ENCODE measurements at regions not wholly inside any gene's neighbourhood (a gene's known extent, or its start where the extent isn't known, plus 50 kb on each side); places are given as distances from the start of the nearest gene placed in this dataset.

- Histone ChIP-seq H3K27ac (replicated peaks; ENCODE audit: low read length) (no peak overlapping the region), H3K4me1 (ENCODE audit: control insufficient read depth in 2 of 2, insufficient read depth in 1 of 2, low read depth in 1 of 2, low read length in 2 of 2) (no peaks in the 10 kb centered on the region), H2BK12ac (ENCODE audit: low read length) (no peak overlapping the region), H3K79me1 (ENCODE audit: low read depth, low read length) (no peaks in the 10 kb centered on the region), H3K27me3 (ENCODE audit: control insufficient read depth in 3 of 3, insufficient read depth in 3 of 3, low read depth in 1 of 3, low read length in 3 of 3) (no peaks in the 10 kb centered on the region), H3K14ac (ENCODE audit: low read length) (no peak overlapping the region), H4K91ac (ENCODE audit: low read depth, low read length, poor library complexity) (no peak overlapping the region), H3K9me3 (replicated peaks in 1 of 2; ENCODE audit: control insufficient read depth in 2 of 2, insufficient read depth in 1 of 2, low read depth in 1 of 2, low read length in 2 of 2) (no peaks in the 10 kb centered on the region), H2BK120ac (ENCODE audit: low read depth, low read length) (no peak overlapping the region), H3K4me3 (ENCODE audit: low read length in 2 of 2) (no peak overlapping the region), H3K36me3 (replicated peaks in 1 of 2; ENCODE audit: control insufficient read depth in 2 of 2, insufficient read depth in 2 of 2, low read length in 2 of 2) (no peaks in the 10 kb centered on the region), H3K4ac (ENCODE audit: low read length) (no peak overlapping the region), H3K4me2 (ENCODE audit: insufficient read depth, low read length, poor library complexity, severe bottlenecking) (no peak overlapping the region), H2AFZ (ENCODE audit: low read length) (no peak overlapping the region), H2AK5ac (ENCODE audit: low read depth, low read length) (no peak overlapping the region), H4K8ac (ENCODE audit: low read depth, low read length) (no peak overlapping the region), H3K9ac (ENCODE audit: low read depth, low read length, poor library complexity) (no peak overlapping the region), H3K23ac (ENCODE audit: low read depth, low read length, poor library complexity) (no peak overlapping the region), H2BK5ac (ENCODE audit: low read length) (no peak overlapping the region), H3K18ac (ENCODE audit: low read length) (no peak overlapping the region), H2BK15ac (ENCODE audit: low read length) (no peak overlapping the region)
- no peak for DNase-seq (ENCODE audit: low spot score)
- WGBS, 2 donors (ENCODE audit: extremely low coverage in 2 of 2, insufficient read length in 2 of 2, insufficient replicate concordance in 1 of 2), result no CpG with 5 or more reads among the region's 4 CpGs
Observed at GRCh38 chr10:23824822-23825221, 384.1 kb upstream of the KIAA1217 start.

- no CpG with 5 or more reads among the region's 9 CpGs for WGBS, 2 donors (ENCODE audit: extremely low coverage in 2 of 2, insufficient read length in 2 of 2, insufficient replicate concordance in 1 of 2)
- no peaks in the 10 kb centered on the region for H3K79me1 ChIP-seq (ENCODE audit: low read depth, low read length)
- H4K8ac ChIP-seq (ENCODE audit: low read depth, low read length), result no peak overlapping the region
- no peak overlapping the region for H3K9ac ChIP-seq (ENCODE audit: low read depth, low read length, poor library complexity)
- no peak overlapping the region for H3K4me2 ChIP-seq (ENCODE audit: insufficient read depth, low read length, poor library complexity, severe bottlenecking)
- no peak overlapping the region for H2BK120ac ChIP-seq (ENCODE audit: low read depth, low read length)
- no peak overlapping the region for H3K18ac ChIP-seq (ENCODE audit: low read length)
- H3K14ac ChIP-seq (ENCODE audit: low read length), result no peak overlapping the region
- H3K4ac ChIP-seq (ENCODE audit: low read length), result no peak overlapping the region
- no peaks in the 10 kb centered on the region for H3K9me3 ChIP-seq (replicated peaks in 1 of 2; ENCODE audit: control insufficient read depth in 2 of 2, insufficient read depth in 1 of 2, low read depth in 1 of 2, low read length in 2 of 2)
- peak overlapping the region; percentile 17 for H3K23ac ChIP-seq (ENCODE audit: low read depth, low read length, poor library complexity)
- H3K4me1 ChIP-seq (ENCODE audit: control insufficient read depth in 2 of 2, insufficient read depth in 1 of 2, low read depth in 1 of 2, low read length in 2 of 2), result no peaks in the 10 kb centered on the region
- H3K27ac ChIP-seq (replicated peaks; ENCODE audit: low read length), result no peak overlapping the region
- no peak overlapping the region for H3K4me3 ChIP-seq (ENCODE audit: low read length in 2 of 2)
- H2AK5ac ChIP-seq (ENCODE audit: low read depth, low read length), result no peak overlapping the region
- no peak overlapping the region for H4K91ac ChIP-seq (ENCODE audit: low read depth, low read length, poor library complexity)
- DNase-seq (ENCODE audit: low spot score), result peak; percentile 40
- H2BK5ac ChIP-seq (ENCODE audit: low read length), result no peak overlapping the region
- no peaks in the 10 kb centered on the region for H3K36me3 ChIP-seq (replicated peaks in 1 of 2; ENCODE audit: control insufficient read depth in 2 of 2, insufficient read depth in 2 of 2, low read length in 2 of 2)
- H2BK15ac ChIP-seq (ENCODE audit: low read length), result no peak overlapping the region
- no peak overlapping the region for H2BK12ac ChIP-seq (ENCODE audit: low read length)
- H2AFZ ChIP-seq (ENCODE audit: low read length), result no peak overlapping the region
- no peaks in the 10 kb centered on the region for H3K27me3 ChIP-seq (ENCODE audit: control insufficient read depth in 3 of 3, insufficient read depth in 3 of 3, low read depth in 1 of 3, low read length in 3 of 3)
Observed at GRCh38 chr10:23826421-23826820, 382.5 kb upstream of the KIAA1217 start.

GRCh38 chr10:23829556-23829955 lies 379.4 kb upstream of the KIAA1217 start:
- Histone ChIP-seq H3K14ac (ENCODE audit: low read length) (no peak overlapping the region), H2BK5ac (ENCODE audit: low read length) (no peak overlapping the region), H2BK120ac (ENCODE audit: low read depth, low read length) (no peak overlapping the region), H3K4ac (ENCODE audit: low read length) (no peak overlapping the region), H2AK5ac (ENCODE audit: low read depth, low read length) (no peak overlapping the region), H3K9me3 (replicated peaks in 1 of 2; ENCODE audit: control insufficient read depth in 2 of 2, insufficient read depth in 1 of 2, low read depth in 1 of 2, low read length in 2 of 2) (no peaks in the 10 kb centered on the region), H3K18ac (ENCODE audit: low read length) (no peak overlapping the region), H3K27ac (replicated peaks; ENCODE audit: low read length) (no peak overlapping the region), H2BK15ac (ENCODE audit: low read length) (no peak overlapping the region), H4K91ac (ENCODE audit: low read depth, low read length, poor library complexity) (no peak overlapping the region), H3K9ac (ENCODE audit: low read depth, low read length, poor library complexity) (no peak overlapping the region), H3K23ac (ENCODE audit: low read depth, low read length, poor library complexity) (no peak overlapping the region), H3K79me1 (ENCODE audit: low read depth, low read length) (no peaks in the 10 kb centered on the region), H2BK12ac (ENCODE audit: low read length) (no peak overlapping the region), H3K4me3 (ENCODE audit: low read length in 2 of 2) (no peak overlapping the region), H3K27me3 (ENCODE audit: control insufficient read depth in 3 of 3, insufficient read depth in 3 of 3, low read depth in 1 of 3, low read length in 3 of 3) (no peaks in the 10 kb centered on the region), H4K8ac (ENCODE audit: low read depth, low read length) (no peak overlapping the region), H3K4me1 (ENCODE audit: control insufficient read depth in 2 of 2, insufficient read depth in 1 of 2, low read depth in 1 of 2, low read length in 2 of 2) (no peaks in the 10 kb centered on the region), H3K36me3 (replicated peaks in 1 of 2; ENCODE audit: control insufficient read depth in 2 of 2, insufficient read depth in 2 of 2, low read length in 2 of 2) (no peaks in the 10 kb centered on the region), H2AFZ (ENCODE audit: low read length) (no peak overlapping the region), H3K4me2 (ENCODE audit: insufficient read depth, low read length, poor library complexity, severe bottlenecking) (no peak overlapping the region)
- no peak for DNase-seq (ENCODE audit: low spot score)
- WGBS, 2 donors (ENCODE audit: extremely low coverage in 2 of 2, insufficient read length in 2 of 2, insufficient replicate concordance in 1 of 2), result no CpG with 5 or more reads among the region's 2 CpGs

- Histone ChIP-seq H3K18ac (ENCODE audit: low read length) (no peak overlapping the region), H3K14ac (ENCODE audit: low read length) (no peak overlapping the region), H3K4me2 (ENCODE audit: insufficient read depth, low read length, poor library complexity, severe bottlenecking) (no peak overlapping the region), H3K27ac (replicated peaks; ENCODE audit: low read length) (no peak overlapping the region), H4K91ac (ENCODE audit: low read depth, low read length, poor library complexity) (no peak overlapping the region), H3K4ac (ENCODE audit: low read length) (no peak overlapping the region), H2AFZ (ENCODE audit: low read length) (no peak overlapping the region), H3K27me3 (ENCODE audit: control insufficient read depth in 3 of 3, insufficient read depth in 3 of 3, low read depth in 1 of 3, low read length in 3 of 3) (no peaks in the 10 kb centered on the region), H4K8ac (ENCODE audit: low read depth, low read length) (no peak overlapping the region), H2BK12ac (ENCODE audit: low read length) (no peak overlapping the region), H3K36me3 (replicated peaks in 1 of 2; ENCODE audit: control insufficient read depth in 2 of 2, insufficient read depth in 2 of 2, low read length in 2 of 2) (no peaks in the 10 kb centered on the region), H3K9ac (ENCODE audit: low read depth, low read length, poor library complexity) (no peak overlapping the region), H2AK5ac (ENCODE audit: low read depth, low read length) (no peak overlapping the region), H2BK120ac (ENCODE audit: low read depth, low read length) (no peak overlapping the region), H3K9me3 (replicated peaks in 1 of 2; ENCODE audit: control insufficient read depth in 2 of 2, insufficient read depth in 1 of 2, low read depth in 1 of 2, low read length in 2 of 2) (no peaks in the 10 kb centered on the region), H3K4me1 (ENCODE audit: control insufficient read depth in 2 of 2, insufficient read depth in 1 of 2, low read depth in 1 of 2, low read length in 2 of 2) (no peaks in the 10 kb centered on the region), H3K23ac (ENCODE audit: low read depth, low read length, poor library complexity) (no peak overlapping the region), H2BK15ac (ENCODE audit: low read length) (no peak overlapping the region), H3K79me1 (ENCODE audit: low read depth, low read length) (no peaks in the 10 kb centered on the region), H2BK5ac (ENCODE audit: low read length) (no peak overlapping the region), H3K4me3 (ENCODE audit: low read length in 2 of 2) (no peak overlapping the region)
- DNase-seq (ENCODE audit: low spot score), result no peak
Observed at GRCh38 chr10:23834091-23834490, 374.8 kb upstream of the KIAA1217 start.
